ENCODE measurements at regions not wholly inside any gene's neighbourhood (a gene's known extent, or its start where the extent isn't known, plus 50 kb on each side); places are given as distances from the start of the nearest gene placed in this dataset.
"Not testable (repeated sequence)": the region's sequence is repeated elsewhere in the genome, so short reads cannot be mapped to it uniquely, and the experiment has no call there.

GRCh38 chr3:87740894-87741293 lies 317.9 kb downstream of the CGGBP1 start:
- H3K36me3 Mint-ChIP-seq, ATAC-seq, H3K4me3 Mint-ChIP-seq, H3K27ac Mint-ChIP-seq, H3K4me1 Mint-ChIP-seq, H3K27me3 Mint-ChIP-seq: not testable (repeated sequence)
- H3K9me3 Mint-ChIP-seq: peaks cover 19% of the 10 kb centered on the region

- H3K36me3 Mint-ChIP-seq, ATAC-seq, H3K4me1 Mint-ChIP-seq, H3K27ac Mint-ChIP-seq, H3K27me3 Mint-ChIP-seq, H3K4me3 Mint-ChIP-seq: not testable (repeated sequence)
- peaks cover 18% of the 10 kb centered on the region for H3K9me3 Mint-ChIP-seq
These were observed 321.0 kb downstream of the CGGBP1 start for GRCh38 chr3:87737817-87738216.

GRCh38 chr3:87733671-87734367 lies 325.0 kb downstream of the CGGBP1 start:
- no peak overlapping the region for H3K4me3 Mint-ChIP-seq
- H3K36me3 Mint-ChIP-seq: no peaks in the 10 kb centered on the region
- H3K27ac Mint-ChIP-seq: no peak overlapping the region
- ATAC-seq: no peak
- no peaks in the 10 kb centered on the region for H3K9me3 Mint-ChIP-seq
- H3K27me3 Mint-ChIP-seq: no peaks in the 10 kb centered on the region
- no peaks in the 10 kb centered on the region for H3K4me1 Mint-ChIP-seq

GRCh38 chr3:87732294-87732693 lies 326.5 kb downstream of the CGGBP1 start:
- ATAC-seq: no peak
- no peak overlapping the region for H3K4me3 Mint-ChIP-seq
- no peak overlapping the region for H3K27ac Mint-ChIP-seq
- H3K36me3 Mint-ChIP-seq: no peaks in the 10 kb centered on the region
- no peaks in the 10 kb centered on the region for H3K9me3 Mint-ChIP-seq
- no peaks in the 10 kb centered on the region for H3K4me1 Mint-ChIP-seq
- no peaks in the 10 kb centered on the region for H3K27me3 Mint-ChIP-seq

GRCh38 chr3:87727783-87728182 lies 331.0 kb downstream of the CGGBP1 start:
- ATAC-seq: no peak

GRCh38 chr3:87719060-87719459 lies 339.7 kb downstream of the CGGBP1 start:
- no peak for ATAC-seq
- no peaks in the 10 kb centered on the region for H3K36me3 Mint-ChIP-seq

More at GRCh38 chr3:87727783-87728182, 331.0 kb downstream of the CGGBP1 start:
- Mint-ChIP-seq H3K4me1 (no peaks in the 10 kb centered on the region), H3K36me3 (no peaks in the 10 kb centered on the region), H3K27me3 (no peaks in the 10 kb centered on the region), H3K4me3 (no peak overlapping the region), H3K9me3 (peaks cover 10% of the 10 kb centered on the region), H3K27ac (no peak overlapping the region)

GRCh38 chr3:87710511-87710910 lies 348.3 kb downstream of the CGGBP1 start:
- Mint-ChIP-seq H3K27ac (no peak overlapping the region), H3K4me3 (no peak overlapping the region), H3K4me1 (no peaks in the 10 kb centered on the region), H3K36me3 (no peaks in the 10 kb centered on the region), H3K9me3 (peaks cover 9% of the 10 kb centered on the region), H3K27me3 (no peaks in the 10 kb centered on the region)
- no peak for ATAC-seq

More at GRCh38 chr3:87719060-87719459, 339.7 kb downstream of the CGGBP1 start:
- peaks cover 8% of the 10 kb centered on the region for H3K9me3 Mint-ChIP-seq
- no peak overlapping the region for H3K4me3 Mint-ChIP-seq
- no peak overlapping the region for H3K27ac Mint-ChIP-seq
- H3K4me1 Mint-ChIP-seq: no peaks in the 10 kb centered on the region
- H3K27me3 Mint-ChIP-seq: no peaks in the 10 kb centered on the region

GRCh38 chr3:87710028-87710427 lies 348.8 kb downstream of the CGGBP1 start:
- Mint-ChIP-seq H3K4me3 (no peak overlapping the region), H3K27ac (no peak overlapping the region), H3K4me1 (no peaks in the 10 kb centered on the region), H3K9me3 (peaks cover 9% of the 10 kb centered on the region), H3K36me3 (no peaks in the 10 kb centered on the region), H3K27me3 (no peaks in the 10 kb centered on the region)
- ATAC-seq: no peak

GRCh38 chr3:87706176-87706575 lies 352.6 kb downstream of the CGGBP1 start:
- no peaks in the 10 kb centered on the region for H3K4me1 Mint-ChIP-seq
- peaks cover 9% of the 10 kb centered on the region for H3K9me3 Mint-ChIP-seq
- no peak overlapping the region for H3K4me3 Mint-ChIP-seq
- no peaks in the 10 kb centered on the region for H3K27me3 Mint-ChIP-seq
- no peak overlapping the region for H3K27ac Mint-ChIP-seq
- ATAC-seq: no peak
- no peaks in the 10 kb centered on the region for H3K36me3 Mint-ChIP-seq

- H3K4me3 Mint-ChIP-seq: no peak overlapping the region
- ATAC-seq: no peak
- no peak overlapping the region for H3K27ac Mint-ChIP-seq
- H3K36me3 Mint-ChIP-seq: no peaks in the 10 kb centered on the region
- no peaks in the 10 kb centered on the region for H3K4me1 Mint-ChIP-seq
- H3K27me3 Mint-ChIP-seq: no peaks in the 10 kb centered on the region
- H3K9me3 Mint-ChIP-seq: peaks cover 6% of the 10 kb centered on the region
These were observed 356.2 kb downstream of the CGGBP1 start for GRCh38 chr3:87702600-87702999.

GRCh38 chr3:87696124-87697013 lies 362.4 kb downstream of the CGGBP1 start:
- no peak overlapping the region for H3K4me3 Mint-ChIP-seq
- H3K36me3 Mint-ChIP-seq: no peaks in the 10 kb centered on the region
- no peaks in the 10 kb centered on the region for H3K27me3 Mint-ChIP-seq
- H3K4me1 Mint-ChIP-seq: no peaks in the 10 kb centered on the region
- H3K9me3 Mint-ChIP-seq: no peaks in the 10 kb centered on the region
- no peak for ATAC-seq
- no peak overlapping the region for H3K27ac Mint-ChIP-seq

- no peak overlapping the region for H3K4me3 Mint-ChIP-seq
- no peaks in the 10 kb centered on the region for H3K9me3 Mint-ChIP-seq
- H3K27ac Mint-ChIP-seq: no peak overlapping the region
- no peak for ATAC-seq
- H3K27me3 Mint-ChIP-seq: no peaks in the 10 kb centered on the region
- no peaks in the 10 kb centered on the region for H3K4me1 Mint-ChIP-seq
- no peaks in the 10 kb centered on the region for H3K36me3 Mint-ChIP-seq
These were observed 364.1 kb downstream of the CGGBP1 start for GRCh38 chr3:87694678-87695077.

GRCh38 chr3:87691109-87691508 lies 367.7 kb downstream of the CGGBP1 start:
- H3K36me3 Mint-ChIP-seq: no peaks in the 10 kb centered on the region
- no peaks in the 10 kb centered on the region for H3K9me3 Mint-ChIP-seq
- H3K4me1 Mint-ChIP-seq: no peaks in the 10 kb centered on the region
- H3K27me3 Mint-ChIP-seq: no peaks in the 10 kb centered on the region
- H3K4me3 Mint-ChIP-seq: no peak overlapping the region
- H3K27ac Mint-ChIP-seq: no peak overlapping the region
- no peak for ATAC-seq

- not testable (repeated sequence) for H3K36me3 Mint-ChIP-seq, H3K9me3 Mint-ChIP-seq, H3K27ac Mint-ChIP-seq, H3K4me3 Mint-ChIP-seq, ATAC-seq, H3K4me1 Mint-ChIP-seq
- H3K27me3 Mint-ChIP-seq: peaks cover 16% of the 10 kb centered on the region
These were observed 379.7 kb downstream of the CGGBP1 start for GRCh38 chr3:87678984-87679660.

GRCh38 chr3:87674397-87675161 lies 384.2 kb downstream of the CGGBP1 start:
- H3K4me1 Mint-ChIP-seq: peaks cover 7% of the 10 kb centered on the region
- ATAC-seq: peak; percentile 73
- H3K9me3 Mint-ChIP-seq: peaks cover 5% of the 10 kb centered on the region
- no peak overlapping the region for H3K27ac Mint-ChIP-seq
- H3K27me3 Mint-ChIP-seq: peaks cover 27% of the 10 kb centered on the region
- no peak overlapping the region for H3K4me3 Mint-ChIP-seq
- no peaks in the 10 kb centered on the region for H3K36me3 Mint-ChIP-seq
